ENCODE measurements at regions not wholly inside any gene's neighbourhood (a gene's known extent, or its start where the extent isn't known, plus 50 kb on each side); places are given as distances from the start of the nearest gene placed in this dataset.

- TF ChIP-seq POLR2AphosphoS5 (IDR thresholded peaks at IDR 0.05) = no peak
- TF ChIP-seq RAD21 (conservative IDR thresholded peaks at IDR 0.05) = no peak
- no peak for TF ChIP-seq EZH2 (IDR thresholded peaks at IDR 0.05; ENCODE audit: borderline replicate concordance, insufficient read depth, low read length, poor library complexity, severe bottlenecking)
- no peak for TF ChIP-seq CTCF (IDR thresholded peaks at IDR 0.05; ENCODE audit: poor library complexity, severe bottlenecking)
- TF ChIP-seq SMC3 (conservative IDR thresholded peaks at IDR 0.05; ENCODE audit: poor library complexity) = no peak
- TF ChIP-seq EP300 (conservative IDR thresholded peaks at IDR 0.05; ENCODE audit: poor library complexity, severe bottlenecking) = no peak
- TF ChIP-seq MXI1 (conservative IDR thresholded peaks at IDR 0.05; ENCODE audit: poor library complexity, severe bottlenecking) = no peak
- TF ChIP-seq TAF1 (IDR thresholded peaks at IDR 0.05; ENCODE audit: low read depth) = no peak
- no peak for TF ChIP-seq REST (IDR thresholded peaks at IDR 0.05; ENCODE audit: borderline replicate concordance)
Measured at GRCh38 chr2:104023765-104024164, 830.1 kb upstream of the POU3F3 start.
